Activated naive CD4-positive, alpha-beta T cell (primary cell): ENCODE measurements at regions not wholly inside any gene's neighbourhood (a gene's known extent, or its start where the extent isn't known, plus 50 kb on each side); places are given as distances from the start of the nearest gene placed in this dataset.
"Not testable (repeated sequence)": the region's sequence is repeated elsewhere in the genome, so short reads cannot be mapped to it uniquely, and the experiment has no call there.

Experiments used
- DNase-seq, 4 experiments: peaks; one replicate each; lab custom pipeline; 2025; lab: John Stamatoyannopoulos, UW

DNA sequence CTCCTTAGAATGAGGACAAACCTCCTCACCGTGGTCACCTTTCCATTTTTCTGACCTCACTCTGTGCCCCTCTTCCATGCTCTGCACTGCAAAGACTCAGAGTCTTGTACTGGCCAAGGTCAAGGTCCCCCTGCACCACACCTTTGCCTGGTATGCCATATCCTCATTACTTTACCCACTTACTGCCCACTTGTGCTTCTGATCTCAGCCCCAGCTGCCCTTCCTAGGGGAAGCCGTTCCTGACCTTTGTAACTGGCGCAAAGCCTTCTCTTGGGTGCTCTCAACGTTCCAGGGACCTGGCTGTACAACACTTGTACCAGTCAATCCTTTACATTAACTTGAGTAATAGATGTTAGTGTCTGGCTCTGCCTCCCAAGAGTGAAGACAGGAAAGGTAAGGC is 256.0 kb downstream of the SV2B start:
- no peak for DNase-seq

DNA sequence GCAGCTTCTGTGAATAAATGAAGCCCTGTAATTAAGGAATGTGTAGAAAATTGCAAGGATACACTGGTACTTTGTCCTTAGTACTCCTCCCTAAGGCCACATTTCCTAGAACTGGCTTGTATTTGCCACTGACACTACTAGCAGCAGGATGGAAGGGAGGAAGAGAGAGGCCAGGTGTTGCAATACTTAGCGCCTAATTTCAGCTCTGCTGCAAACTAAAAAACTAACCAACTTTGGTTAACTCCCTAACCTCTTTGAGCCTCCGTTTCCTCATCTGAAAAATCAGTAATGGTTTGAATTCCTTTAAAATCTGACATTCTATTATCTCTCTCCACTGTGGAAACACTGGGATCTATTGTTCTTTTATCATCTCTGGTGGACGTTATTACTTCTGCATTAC is 257.0 kb downstream of the SV2B start:
- no peak for DNase-seq

DNA sequence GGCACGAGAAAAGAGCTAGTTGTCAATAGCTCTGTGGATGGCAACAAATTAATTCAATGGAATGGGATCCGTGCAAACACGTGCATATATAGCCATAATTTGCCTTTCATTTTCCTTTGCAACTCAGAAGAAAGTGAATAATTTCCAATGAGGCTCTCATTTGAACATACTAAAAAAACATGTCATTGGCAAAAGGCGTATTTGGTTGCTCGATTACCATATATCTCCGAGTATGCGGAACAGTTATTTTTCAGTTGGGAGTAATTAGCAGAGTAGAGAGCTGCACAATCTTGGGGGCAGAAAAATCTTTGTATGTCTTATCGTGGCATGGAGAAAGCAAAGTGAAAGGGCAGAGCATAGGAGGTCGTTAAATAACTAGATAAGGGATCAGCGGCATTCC is 257.4 kb downstream of the SV2B start:
- DNase-seq = no peak

DNA sequence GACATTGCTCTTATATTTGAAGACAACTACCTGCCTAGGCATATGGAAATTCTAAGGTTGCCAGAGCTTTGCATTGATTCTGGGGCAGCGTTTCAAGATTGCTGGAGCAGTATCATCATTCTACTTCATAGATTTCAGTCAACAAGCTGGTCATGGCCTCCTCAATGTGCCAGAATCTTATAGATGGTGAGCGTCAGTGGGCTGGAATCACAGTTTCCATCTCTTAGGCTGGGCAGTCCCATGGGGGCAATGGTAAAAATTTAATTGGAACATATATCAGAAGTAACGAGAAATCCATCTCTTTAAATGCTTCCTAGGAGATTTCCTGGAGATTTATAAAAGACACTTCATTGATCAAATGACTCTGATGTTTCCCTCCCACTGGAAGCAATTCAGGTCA is 258.3 kb downstream of the SV2B start:
- no peak for DNase-seq

GRCh38 chr15:91361696-91362095 is 261.6 kb downstream of the SV2B start:
- not testable (repeated sequence) for DNase-seq

DNA sequence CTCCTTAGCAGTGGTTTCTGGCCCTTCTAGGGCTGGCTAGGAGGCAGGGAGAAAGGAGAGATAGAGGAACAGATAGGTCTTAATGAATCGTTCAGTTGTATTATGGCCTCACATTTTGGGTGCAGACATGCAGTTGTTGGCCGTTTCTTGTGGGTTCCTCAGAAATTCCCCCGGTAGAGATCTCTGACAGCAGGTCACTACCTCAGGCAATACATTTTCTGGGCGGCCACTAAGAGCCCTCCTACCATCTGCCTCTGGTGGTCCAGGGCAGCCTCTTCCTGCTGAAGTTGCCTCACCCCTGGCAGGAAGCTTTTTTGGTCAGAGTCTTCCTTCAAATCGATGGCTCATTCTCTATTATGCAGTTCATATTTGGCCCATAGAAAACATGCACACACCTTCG is 266.1 kb downstream of the SV2B start:
- no peak for DNase-seq

DNA sequence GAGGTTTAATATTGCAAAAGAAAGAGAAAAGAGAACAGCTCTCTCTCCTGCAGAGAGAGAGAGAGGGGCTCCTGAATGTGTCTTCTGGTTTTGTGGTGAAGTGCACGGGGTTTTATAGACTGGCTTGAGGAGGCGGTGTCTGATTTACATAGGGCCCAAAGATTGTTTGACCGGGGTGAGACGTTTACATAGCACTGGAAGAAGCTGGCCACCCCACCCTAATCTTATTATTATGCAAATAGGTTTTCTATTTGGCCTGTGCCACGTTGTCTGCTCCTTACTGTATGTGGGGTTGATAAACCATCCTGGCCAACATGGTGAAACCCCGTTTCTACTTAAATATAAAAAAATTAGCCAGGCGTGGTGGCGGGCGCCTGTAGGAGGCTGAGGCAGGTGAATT is 268.6 kb downstream of the SV2B start:
- no peak for DNase-seq

GRCh38 chr15:91369823-91370222 is 269.8 kb downstream of the SV2B start:
- DNase-seq = no peak

GRCh38 chr15:91371345-91371744 is 271.3 kb downstream of the SV2B start:
- not testable (repeated sequence) for DNase-seq

DNA sequence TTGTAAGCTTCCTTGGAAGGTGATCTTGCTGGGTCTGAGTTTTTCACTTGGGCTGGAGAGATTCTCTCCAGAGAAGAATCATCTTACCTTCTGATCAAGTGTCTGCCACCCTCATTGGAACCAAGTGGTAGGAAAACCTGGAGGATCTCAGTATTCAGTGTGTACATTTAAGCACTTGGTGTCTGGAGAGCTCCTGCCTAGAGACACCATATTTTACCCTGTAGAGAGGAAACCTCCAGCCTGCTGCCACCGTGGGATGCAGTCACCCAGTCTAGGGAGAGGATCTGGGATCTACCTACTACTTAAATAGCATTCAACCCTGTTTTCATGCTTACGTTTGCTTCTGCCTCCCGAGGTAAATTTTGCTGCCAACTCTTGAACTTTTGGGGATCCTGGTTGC is 274.3 kb downstream of the SV2B start:
- no peak for DNase-seq

DNA sequence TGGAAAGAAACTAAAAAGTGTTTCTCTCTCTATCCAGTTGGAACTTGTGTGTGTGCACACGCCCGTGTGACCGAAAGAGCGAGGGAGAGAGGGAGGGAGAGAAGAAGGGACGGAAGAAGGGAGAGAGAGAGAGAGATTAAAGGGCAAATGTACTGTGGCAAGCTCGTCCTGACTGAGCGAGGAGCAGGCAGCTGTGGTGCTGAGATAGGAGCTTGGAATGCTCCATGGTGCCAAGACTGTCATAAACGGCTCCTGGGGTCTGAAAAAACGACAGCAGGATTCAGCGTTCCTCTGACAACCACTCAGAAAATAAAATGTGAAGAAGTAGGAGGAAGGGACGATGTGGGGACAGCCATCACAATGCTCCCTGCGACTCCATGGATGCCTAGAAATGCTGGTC is 276.0 kb downstream of the SV2B start:
- no peak for DNase-seq

DNA sequence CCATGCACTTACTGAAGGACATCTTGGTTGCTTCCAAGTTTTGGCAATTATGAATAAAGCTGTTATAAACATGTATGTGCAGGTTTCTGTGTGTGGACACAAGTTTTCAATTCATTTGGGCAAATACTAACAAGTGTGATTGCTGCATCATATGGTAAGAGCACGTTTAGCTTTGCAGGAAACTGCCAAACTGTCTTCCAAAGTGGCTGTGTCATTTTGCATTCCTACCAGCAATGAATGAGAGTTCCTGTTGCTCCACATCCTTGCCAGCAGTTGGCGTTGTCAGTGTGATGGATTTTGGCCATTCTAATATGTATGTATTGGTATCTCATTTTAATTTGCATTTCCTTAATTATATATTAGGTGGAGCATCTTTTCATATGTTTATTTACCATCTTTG is 280.1 kb downstream of the SV2B start:
- no peak for DNase-seq

DNA sequence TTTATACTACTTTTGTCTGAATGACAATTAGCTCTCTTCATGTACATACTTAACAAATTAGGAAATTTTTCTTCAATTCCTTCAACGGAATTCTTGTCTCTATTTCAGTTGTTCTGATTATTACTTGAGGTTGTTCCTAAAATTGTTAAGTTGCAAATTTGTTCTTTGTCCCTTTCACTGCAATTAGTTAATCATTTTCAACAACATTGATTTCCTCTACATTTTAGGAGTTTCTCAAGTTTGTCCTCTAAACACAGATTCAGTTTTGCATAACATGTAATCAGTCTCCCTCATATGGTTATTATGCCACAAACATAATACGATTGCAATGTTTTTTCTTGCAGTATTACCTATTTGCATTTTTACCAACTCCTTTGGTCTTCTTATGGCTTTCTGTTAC is 283.5 kb downstream of the SV2B start:
- DNase-seq = no peak

- DNase-seq = no peak
Measured at GRCh38 chr15:91384189-91384730, 284.2 kb downstream of the SV2B start.

DNA sequence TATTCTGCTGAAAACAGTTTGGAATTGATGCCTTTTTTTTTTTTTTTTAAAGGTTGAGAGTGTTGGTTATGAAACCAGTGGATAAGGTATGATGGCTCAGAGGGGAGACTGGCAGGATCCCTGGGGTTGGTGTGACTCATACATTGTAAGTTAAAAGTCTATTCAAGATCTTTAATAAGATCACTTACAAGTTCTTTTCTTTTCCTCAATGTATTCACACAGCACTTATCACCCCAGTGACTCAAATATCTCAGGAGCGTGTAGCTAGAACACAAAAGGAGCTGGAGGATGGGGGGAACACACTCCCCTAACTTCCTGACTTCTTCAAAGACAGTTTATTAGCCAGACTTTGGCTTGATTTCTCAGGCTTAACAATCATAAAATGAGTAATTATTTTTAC is 285.3 kb downstream of the SV2B start:
- no peak for DNase-seq

- DNase-seq = no peak
Measured at GRCh38 chr15:91393186-91393585, 293.1 kb downstream of the SV2B start.

DNA sequence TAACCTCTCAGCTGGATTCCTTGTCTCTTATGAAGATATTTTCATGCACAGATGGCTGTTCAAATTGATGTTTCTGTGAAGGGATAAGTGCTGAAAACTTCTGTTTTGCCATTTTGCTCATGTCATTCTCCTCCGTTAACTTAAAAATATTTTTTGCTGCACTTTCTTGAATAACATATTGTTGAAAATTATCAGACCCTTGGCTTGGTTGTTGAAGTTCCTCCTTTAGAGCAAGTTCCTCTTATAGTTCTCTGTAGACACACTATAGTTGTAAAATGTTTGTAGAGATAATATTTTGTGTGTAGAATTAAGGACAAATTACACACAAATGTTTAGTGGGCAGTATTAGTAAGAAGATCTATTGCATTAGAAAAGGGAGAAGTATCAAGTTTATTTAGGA is 300.4 kb downstream of the SV2B start:
- DNase-seq = no peak

DNA sequence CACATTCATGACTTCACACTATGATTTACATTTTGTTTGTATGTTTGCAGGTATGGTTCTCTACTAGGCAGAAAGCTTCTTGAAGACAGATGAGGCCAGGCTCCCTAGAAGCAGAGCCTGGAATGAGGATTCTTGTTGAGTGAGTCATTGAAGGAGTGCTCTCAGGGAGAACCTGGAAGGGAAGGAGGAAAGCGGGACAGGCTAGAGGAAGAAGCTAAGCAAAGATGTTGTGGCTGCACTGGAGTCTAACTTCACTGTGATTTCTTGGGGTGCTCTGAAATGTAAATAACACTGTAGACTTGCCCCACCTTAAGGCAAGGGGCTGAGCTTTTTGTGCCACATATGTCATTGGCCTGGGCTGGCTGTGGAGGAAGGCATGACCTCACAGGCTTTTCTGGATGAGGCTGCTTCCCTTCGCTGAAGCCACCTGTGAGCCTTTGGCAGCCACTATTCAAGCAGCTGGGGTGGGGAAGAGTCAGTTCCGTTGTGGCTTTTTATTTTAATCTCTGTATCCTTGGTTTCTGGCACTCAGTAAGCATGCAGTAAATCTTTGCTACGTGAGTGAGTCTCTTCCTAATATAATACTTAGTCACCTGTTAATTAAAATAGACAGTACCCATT is 307.3 kb downstream of the SV2B start:
- DNase-seq = no peak

DNA sequence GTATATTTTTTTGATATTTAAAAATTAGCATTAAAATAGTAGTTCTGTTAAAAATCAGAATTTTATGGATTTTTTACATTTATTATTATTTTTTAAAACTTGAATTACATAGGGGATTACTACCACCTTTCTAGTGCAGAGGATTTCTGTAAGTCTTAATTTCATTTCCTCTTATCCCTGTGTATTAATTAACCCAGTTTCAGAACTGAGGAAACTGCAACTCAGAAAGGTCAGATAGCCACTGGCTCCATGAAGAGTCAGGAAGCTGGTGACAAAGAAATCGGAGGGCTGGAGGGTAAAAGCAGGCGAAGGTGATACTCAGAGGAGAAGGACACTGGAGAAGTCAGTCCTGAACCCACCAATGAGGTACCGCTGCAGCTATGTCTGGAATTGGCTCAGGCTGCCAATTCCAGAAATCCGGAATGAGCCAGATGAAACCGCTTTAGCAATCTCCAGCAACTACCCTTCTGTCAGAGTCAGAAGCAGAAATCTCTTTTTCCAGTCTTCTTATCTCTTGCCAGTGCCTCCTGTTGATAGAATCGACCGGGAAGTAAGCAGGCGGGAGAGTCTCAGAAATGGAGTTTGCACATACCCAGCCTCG is 308.5 kb downstream of the SV2B start:
- DNase-seq = no peak

DNA sequence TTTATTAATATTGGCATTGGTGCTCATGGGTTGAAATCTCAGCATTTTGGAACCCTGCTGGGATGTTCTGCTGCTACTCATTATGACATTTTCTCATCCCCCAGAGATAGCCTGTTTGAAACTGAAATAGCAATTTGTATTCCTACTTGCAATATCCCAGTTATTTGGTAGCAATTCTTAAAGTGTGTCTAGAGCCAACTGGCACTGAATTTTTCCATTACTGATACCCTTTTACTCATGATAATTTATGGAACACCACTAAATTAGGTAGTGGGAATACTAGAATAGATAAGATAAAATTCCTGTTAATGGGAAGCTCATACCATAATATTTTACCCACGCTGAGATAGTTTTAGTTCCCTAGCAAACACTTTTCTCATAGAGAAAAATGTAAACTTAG is 309.3 kb downstream of the SV2B start:
- no peak for DNase-seq

DNA sequence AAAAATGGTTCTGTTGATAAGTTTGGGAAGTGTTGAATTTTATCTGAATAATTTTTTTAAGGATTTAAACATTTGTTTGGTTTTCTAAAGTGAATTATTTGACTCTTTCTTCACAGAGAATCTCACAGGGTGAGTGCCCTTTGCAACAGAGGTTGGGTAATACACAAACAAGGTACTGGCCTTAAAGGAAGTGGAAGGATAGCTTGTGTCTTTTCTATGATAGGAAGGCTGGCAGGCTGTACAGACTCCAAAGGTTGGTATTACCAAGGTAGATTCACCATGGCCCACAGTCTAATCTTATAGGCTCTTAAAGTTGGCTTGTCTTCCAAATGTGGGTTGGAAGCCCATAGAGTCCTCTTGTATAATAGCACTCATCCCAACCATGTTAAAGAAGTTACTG is 311.5 kb downstream of the SV2B start:
- no peak for DNase-seq

DNA sequence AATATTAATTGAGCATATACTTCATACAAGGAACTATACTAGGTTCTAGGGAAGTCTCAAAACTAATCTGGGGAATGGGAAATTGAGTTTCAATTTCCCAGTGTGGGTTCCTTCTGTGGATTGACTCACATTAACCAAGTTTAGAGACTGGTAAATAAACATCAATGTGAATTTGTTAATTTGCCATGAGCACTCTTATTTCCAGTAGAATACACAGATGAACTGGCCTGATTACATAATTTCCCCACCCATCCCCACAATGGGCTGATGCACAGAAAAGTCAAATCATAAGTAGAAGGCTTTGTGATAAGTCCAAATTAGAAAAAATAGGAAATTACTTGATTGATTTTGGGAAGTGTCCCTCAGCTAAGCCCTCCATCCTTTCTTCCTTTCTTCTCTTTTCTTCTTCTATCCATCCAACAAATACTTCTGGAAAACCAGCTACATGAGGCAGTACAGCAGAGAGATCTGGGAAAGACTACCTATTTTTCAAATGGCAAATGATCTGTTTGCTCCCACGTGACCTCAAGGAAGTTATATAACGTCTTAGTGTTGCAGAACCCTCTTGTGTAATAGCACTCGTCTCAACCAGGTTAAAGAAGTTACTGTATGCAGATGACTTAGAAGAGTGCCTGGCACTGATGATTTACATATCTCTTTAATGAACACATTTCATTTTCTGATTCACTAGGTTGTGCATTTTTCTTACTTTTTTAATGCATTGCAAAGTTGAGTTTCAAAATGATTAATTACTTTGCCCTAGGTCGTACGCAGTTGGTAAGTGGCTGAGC is 312.3 kb downstream of the SV2B start:
- no peak for DNase-seq

GRCh38 chr15:91413142-91413541 is 313.1 kb downstream of the SV2B start:
- no peak for DNase-seq
